H9 (cell line): ENCODE measurements at regions not wholly inside any gene's neighbourhood (a gene's known extent, or its start where the extent isn't known, plus 50 kb on each side); places are given as distances from the start of the nearest gene placed in this dataset.

Experiments used
- DNase-seq: peaks from one replicate; pipeline ENCODE4 v3.0.0-alpha.2; 2017
- H2AFZ ChIP-seq: one replicate; pipeline ENCODE4 v1.6.1; 2013; ENCODE audit warnings: mild to moderate bottlenecking, low read length, control low read depth, moderate library complexity
- H2AK5ac ChIP-seq: 2 replicates; pipeline ENCODE4 v1.6.1; 2013; ENCODE audit warnings: low read length, control low read depth, mixed read lengths; ENCODE audit not compliant: insufficient read length
- H2BK120ac ChIP-seq: one replicate; pipeline ENCODE4 v1.6.1; 2013; ENCODE audit warnings: low read depth, mild to moderate bottlenecking, low read length, control low read depth, inconsistent platforms; ENCODE audit not compliant: poor library complexity, severe bottlenecking
- H2BK12ac ChIP-seq: 2 replicates; pipeline ENCODE4 v1.6.1; 2013; ENCODE audit warnings: low read length, control low read depth, mixed read lengths, low read depth; ENCODE audit not compliant: insufficient read length
- H2BK15ac ChIP-seq: 2 replicates; pipeline ENCODE4 v1.6.1; 2013; ENCODE audit warnings: low read depth, low read length, control low read depth
- H2BK20ac ChIP-seq: one replicate; pipeline ENCODE4 v1.6.1; 2013; ENCODE audit warnings: low read depth, mild to moderate bottlenecking, low read length, control low read depth, inconsistent platforms; ENCODE audit not compliant: poor library complexity, severe bottlenecking
- H2BK5ac ChIP-seq: 2 replicates; pipeline ENCODE4 v1.6.1; 2013; ENCODE audit warnings: low read length, control low read depth, mixed read lengths; ENCODE audit not compliant: insufficient read length
- H3K14ac ChIP-seq: 2 replicates; pipeline ENCODE4 v1.6.1; 2013; ENCODE audit warnings: low read length, control low read depth; ENCODE audit not compliant: insufficient read depth
- H3K18ac ChIP-seq: 2 replicates; pipeline ENCODE4 v1.6.1; 2013; ENCODE audit warnings: low read depth, mild to moderate bottlenecking, mixed read lengths, low read length, control low read depth; ENCODE audit not compliant: insufficient read length
- H3K23ac ChIP-seq: 2 replicates; pipeline ENCODE4 v1.6.1; 2013; ENCODE audit warnings: low read length, control low read depth, mixed read lengths, low read depth; ENCODE audit not compliant: insufficient read length
- H3K23me2 ChIP-seq: 2 replicates; pipeline ENCODE4 v1.6.1; 2013; ENCODE audit warnings: low read depth, mild to moderate bottlenecking, mixed read lengths, low read length, control low read depth; ENCODE audit not compliant: insufficient read length, poor library complexity, severe bottlenecking
- H3K27ac ChIP-seq: 2 replicates; pipeline ENCODE4 v1.5.1; 2013; ENCODE audit warnings: low read length, control low read depth, mixed read lengths, low read depth; ENCODE audit not compliant: insufficient read length
- H3K27me3 ChIP-seq: 2 replicates; pipeline ENCODE4 v1.6.1; 2013; ENCODE audit warnings: low read length, control low read depth, inconsistent platforms; ENCODE audit not compliant: insufficient read depth
- H3K4ac ChIP-seq: 2 replicates; pipeline ENCODE4 v1.6.1; 2013; ENCODE audit warnings: low read depth, mild to moderate bottlenecking, control low read depth, inconsistent platforms, low read length, moderate library complexity
- H3K4me1 ChIP-seq: 2 replicates; pipeline ENCODE4 v1.6.1; 2013; ENCODE audit warnings: low read length, control low read depth, inconsistent platforms; ENCODE audit not compliant: insufficient read depth
- H3K4me2 ChIP-seq: 2 replicates; pipeline ENCODE4 v1.6.1; 2013; ENCODE audit warnings: low read length, control low read depth, mixed read lengths; ENCODE audit not compliant: insufficient read length, insufficient read depth
- H3K56ac ChIP-seq: 2 replicates; pipeline ENCODE4 v1.6.1; 2013; ENCODE audit warnings: low read depth, mild to moderate bottlenecking, mixed read lengths, low read length, control low read depth; ENCODE audit not compliant: insufficient read length
- H3K79me1 ChIP-seq: 2 replicates; pipeline ENCODE4 v1.6.1; 2013; ENCODE audit warnings: low read depth, mild to moderate bottlenecking, moderate library complexity, low read length, control low read depth, inconsistent platforms; ENCODE audit not compliant: insufficient read depth, poor library complexity, severe bottlenecking
- H3K79me2 ChIP-seq: 2 replicates; pipeline ENCODE4 v1.6.1; 2013; ENCODE audit warnings: low read length, control low read depth, inconsistent platforms; ENCODE audit not compliant: insufficient read depth
- H3K9ac ChIP-seq: 2 replicates; pipeline ENCODE4 v1.6.1; 2013; ENCODE audit warnings: low read length, control low read depth, mixed read lengths; ENCODE audit not compliant: insufficient read length; ENCODE audit errors: extremely low read depth
- H3K9me3 ChIP-seq: one replicate; pipeline ENCODE4 v1.6.1; 2013; ENCODE audit warnings: low read depth, low read length, inconsistent platforms; ENCODE audit not compliant: control insufficient read depth
- H3T11ph ChIP-seq: one replicate; pipeline ENCODE4 v1.6.1; 2013; ENCODE audit warnings: mild to moderate bottlenecking, low read length, control low read depth, inconsistent platforms
- H4K20me1 ChIP-seq: one replicate; pipeline ENCODE4 v1.6.1; 2013; ENCODE audit not compliant: control insufficient read depth, insufficient read length, insufficient read depth
- H4K5ac ChIP-seq: 2 replicates; pipeline ENCODE4 v1.6.1; 2013; ENCODE audit warnings: low read depth, mild to moderate bottlenecking, mixed read lengths, low read length, control low read depth; ENCODE audit not compliant: insufficient read length
- H4K8ac ChIP-seq: replicated peaks from 2 replicates; pipeline ENCODE4 v1.6.1; 2013; ENCODE audit warnings: low read length, control low read depth, mixed read lengths, low read depth; ENCODE audit not compliant: insufficient read length
- H4K91ac ChIP-seq: 2 replicates; pipeline ENCODE4 v1.6.1; 2013; ENCODE audit warnings: low read depth, mild to moderate bottlenecking, moderate library complexity, mixed read lengths, low read length, control low read depth; ENCODE audit not compliant: insufficient read length
- H3K27ac Mint-ChIP-seq, 3 experiments: 2 replicates in 2 of 3; 3 replicates in 1 of 3; pipeline ENCODE4 v1.8.0; 2020 to 2021; ENCODE audit warnings: mixed read lengths in 3 of 3, mild to moderate bottlenecking in 1 of 3, moderate library complexity in 1 of 3
- H3K27me3 Mint-ChIP-seq: 2 replicates; pipeline ENCODE4 v1.8.0; 2021; ENCODE audit warnings: low read depth, mild to moderate bottlenecking, moderate library complexity, mixed read lengths
- H3K36me3 Mint-ChIP-seq, 3 experiments: 2 replicates in 2 of 3; 3 replicates in 1 of 3; pipeline ENCODE4 v1.8.0; 2020 to 2021; ENCODE audit warnings: low read depth in 3 of 3, mixed read lengths in 3 of 3; ENCODE audit not compliant: insufficient read depth in 1 of 3
- H3K4me1 Mint-ChIP-seq, 2 experiments: 2 replicates each; pipeline ENCODE4 v1.8.0; 2020; ENCODE audit warnings: mixed read lengths in 2 of 2
- H3K4me3 Mint-ChIP-seq, 2 experiments: 2 replicates in 1 of 2; 3 replicates in 1 of 2; pipeline ENCODE4 v1.8.0; 2020 to 2021; ENCODE audit warnings: mild to moderate bottlenecking in 2 of 2, mixed read lengths in 2 of 2, moderate library complexity in 1 of 2
- H3K9me3 Mint-ChIP-seq, 2 experiments: 2 replicates in 1 of 2; 3 replicates in 1 of 2; pipeline ENCODE4 v1.8.0; 2020; ENCODE audit warnings: mild to moderate bottlenecking in 2 of 2, mixed read lengths in 2 of 2, moderate library complexity in 1 of 2
- TF ChIP-seq, protein P1 (sequence below): fragments of 200-600 bp; sonication (generic); conservative IDR thresholded peaks from 3 replicates; pipeline ENCODE4 v1.8.0; 2021; ENCODE audit warnings: antibody characterized with exemption, mild to moderate bottlenecking

DNA sequence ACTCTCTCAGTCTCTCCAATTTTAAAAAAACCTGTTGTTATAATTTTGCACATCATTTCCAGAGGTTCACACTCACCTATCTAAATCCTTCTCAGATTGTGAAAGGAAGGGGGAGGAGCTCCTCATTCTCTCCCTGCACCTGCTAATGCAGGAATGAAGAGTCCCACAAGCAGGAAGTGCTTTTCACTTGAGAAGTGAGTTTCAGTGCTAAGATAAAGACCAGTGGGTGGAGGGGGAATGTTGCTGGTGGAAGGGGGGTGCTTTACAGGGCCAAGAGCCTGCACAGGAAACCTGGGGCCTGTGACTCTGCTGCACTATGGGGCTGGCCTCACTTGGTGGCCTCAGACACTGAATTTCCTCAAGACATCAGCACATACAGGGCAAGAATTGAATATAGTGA, 176.4 kb downstream of the PTPN20 start:
- H3K23ac ChIP-seq = no peak overlapping the region
- H3K9me3 ChIP-seq = no peaks in the 10 kb centered on the region
- no peak overlapping the region for H2BK5ac ChIP-seq
- H4K8ac ChIP-seq = no peak overlapping the region
- H3K4me1 ChIP-seq = no peaks in the 10 kb centered on the region
- H3K4me2 ChIP-seq = no peak overlapping the region
- no peaks in the 10 kb centered on the region; the same call in none of the 2 replicates for H3K27me3 Mint-ChIP-seq
- H3K9ac ChIP-seq = no peak overlapping the region
- no peak overlapping the region for H3K27ac Mint-ChIP-seq
- no peak overlapping the region for H2BK12ac ChIP-seq
- H3K18ac ChIP-seq = no peak overlapping the region
- no peak overlapping the region for H2BK20ac ChIP-seq
- H2AFZ ChIP-seq = no peak overlapping the region
- TF ChIP-seq, protein P1, sequence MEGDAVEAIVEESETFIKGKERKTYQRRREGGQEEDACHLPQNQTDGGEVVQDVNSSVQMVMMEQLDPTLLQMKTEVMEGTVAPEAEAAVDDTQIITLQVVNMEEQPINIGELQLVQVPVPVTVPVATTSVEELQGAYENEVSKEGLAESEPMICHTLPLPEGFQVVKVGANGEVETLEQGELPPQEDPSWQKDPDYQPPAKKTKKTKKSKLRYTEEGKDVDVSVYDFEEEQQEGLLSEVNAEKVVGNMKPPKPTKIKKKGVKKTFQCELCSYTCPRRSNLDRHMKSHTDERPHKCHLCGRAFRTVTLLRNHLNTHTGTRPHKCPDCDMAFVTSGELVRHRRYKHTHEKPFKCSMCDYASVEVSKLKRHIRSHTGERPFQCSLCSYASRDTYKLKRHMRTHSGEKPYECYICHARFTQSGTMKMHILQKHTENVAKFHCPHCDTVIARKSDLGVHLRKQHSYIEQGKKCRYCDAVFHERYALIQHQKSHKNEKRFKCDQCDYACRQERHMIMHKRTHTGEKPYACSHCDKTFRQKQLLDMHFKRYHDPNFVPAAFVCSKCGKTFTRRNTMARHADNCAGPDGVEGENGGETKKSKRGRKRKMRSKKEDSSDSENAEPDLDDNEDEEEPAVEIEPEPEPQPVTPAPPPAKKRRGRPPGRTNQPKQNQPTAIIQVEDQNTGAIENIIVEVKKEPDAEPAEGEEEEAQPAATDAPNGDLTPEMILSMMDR = no peak
- H3T11ph ChIP-seq = no peak overlapping the region
- H2BK15ac ChIP-seq = no peak overlapping the region
- no peak overlapping the region for H4K91ac ChIP-seq
- no peak overlapping the region for H2BK120ac ChIP-seq
- H3K23me2 ChIP-seq = no peaks in the 10 kb centered on the region
- H4K5ac ChIP-seq = no peak overlapping the region
- no peaks in the 10 kb centered on the region for H3K36me3 Mint-ChIP-seq
- H3K9me3 Mint-ChIP-seq = peaks cover 0 to 5% of the 10 kb centered on the region in 2 experiments; a peak in 3 of 5 replicates
- H3K27me3 ChIP-seq = no peaks in the 10 kb centered on the region
- no peak overlapping the region for H3K27ac ChIP-seq
- H3K4me3 Mint-ChIP-seq = no peak overlapping the region
- no peaks in the 10 kb centered on the region for H3K79me1 ChIP-seq
- no peak overlapping the region for H3K56ac ChIP-seq
- no peaks in the 10 kb centered on the region for H4K20me1 ChIP-seq
- H3K79me2 ChIP-seq = no peaks in the 10 kb centered on the region
- H2AK5ac ChIP-seq = no peak overlapping the region
- no peak overlapping the region for H3K14ac ChIP-seq
- no peak overlapping the region for H3K4ac ChIP-seq
- no peak for DNase-seq
- peaks cover 0 to 6% of the 10 kb centered on the region in 2 experiments; a peak in 2 of 4 replicates for H3K4me1 Mint-ChIP-seq
